AML-193 (cell line): ENCODE measurements at regions not wholly inside any gene's neighbourhood (a gene's known extent, or its start where the extent isn't known, plus 50 kb on each side); places are given as distances from the start of the nearest gene placed in this dataset.

Experiments
- DNase-seq, 2 experiments: peaks; one replicate each; lab custom pipeline; 2025; lab: John Stamatoyannopoulos, UW

DNA sequence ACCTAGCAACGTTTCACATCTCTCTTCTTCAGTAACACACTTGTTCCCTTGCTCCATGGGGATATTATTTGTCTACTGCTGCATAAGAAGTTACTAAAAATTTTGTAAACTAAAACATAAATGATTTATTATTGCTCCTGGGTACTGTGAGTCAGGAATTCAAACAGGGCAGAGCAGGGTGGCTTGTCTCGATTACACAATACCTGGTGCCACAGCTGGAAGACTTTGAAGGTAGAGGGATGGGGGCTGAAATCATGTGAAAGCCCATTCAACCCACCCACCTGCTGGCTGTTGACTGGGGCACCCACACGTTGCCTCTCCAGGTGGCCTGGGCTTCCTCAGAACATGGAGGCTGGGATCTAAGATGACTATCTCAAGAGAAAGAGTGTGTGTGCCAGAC is 213.2 kb downstream of the ESM1 start:
- no peak for DNase-seq

DNA sequence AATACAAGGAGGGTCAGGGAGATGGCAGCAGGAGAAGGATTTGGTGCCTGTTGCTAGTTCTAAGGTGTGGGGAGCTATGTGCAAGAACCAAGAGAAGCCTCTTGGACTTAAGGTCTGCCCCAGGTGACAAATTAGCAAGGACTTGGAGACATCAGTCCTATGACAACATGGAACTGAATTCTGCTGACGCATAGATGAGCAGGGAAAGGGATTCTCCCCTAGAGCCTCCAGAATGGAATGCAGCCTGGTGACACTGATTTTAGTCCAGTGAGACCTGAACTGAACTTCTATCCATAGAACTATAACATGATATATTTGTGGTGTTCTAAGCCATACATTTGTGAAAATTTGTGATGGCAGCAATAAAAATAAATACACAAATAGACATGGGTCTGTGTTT is 215.6 kb downstream of the ESM1 start:
- DNase-seq = no peak

- no peak for DNase-seq
Observed at GRCh38 chr5:54769072-54769471, 216.3 kb downstream of the ESM1 start.

DNA sequence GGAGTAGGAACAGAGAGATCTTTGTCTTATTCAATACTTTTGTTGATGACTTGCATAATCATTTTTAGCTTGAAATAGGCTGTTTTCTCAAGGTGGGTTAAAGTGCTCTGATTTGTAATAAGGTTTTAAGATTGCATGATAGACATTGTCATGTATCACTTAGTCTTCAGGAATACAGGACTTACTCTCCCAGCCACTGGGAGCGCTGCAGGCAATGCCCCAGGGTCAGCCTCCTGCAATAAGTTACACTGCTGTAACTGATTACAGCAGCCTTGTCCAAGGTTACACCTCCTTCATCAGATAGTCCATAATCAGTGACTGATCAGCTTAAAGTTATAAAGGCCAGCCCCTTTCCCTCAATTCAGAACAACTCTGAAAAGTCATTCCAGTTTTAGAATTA is 218.6 kb downstream of the ESM1 start:
- no peak for DNase-seq

DNA sequence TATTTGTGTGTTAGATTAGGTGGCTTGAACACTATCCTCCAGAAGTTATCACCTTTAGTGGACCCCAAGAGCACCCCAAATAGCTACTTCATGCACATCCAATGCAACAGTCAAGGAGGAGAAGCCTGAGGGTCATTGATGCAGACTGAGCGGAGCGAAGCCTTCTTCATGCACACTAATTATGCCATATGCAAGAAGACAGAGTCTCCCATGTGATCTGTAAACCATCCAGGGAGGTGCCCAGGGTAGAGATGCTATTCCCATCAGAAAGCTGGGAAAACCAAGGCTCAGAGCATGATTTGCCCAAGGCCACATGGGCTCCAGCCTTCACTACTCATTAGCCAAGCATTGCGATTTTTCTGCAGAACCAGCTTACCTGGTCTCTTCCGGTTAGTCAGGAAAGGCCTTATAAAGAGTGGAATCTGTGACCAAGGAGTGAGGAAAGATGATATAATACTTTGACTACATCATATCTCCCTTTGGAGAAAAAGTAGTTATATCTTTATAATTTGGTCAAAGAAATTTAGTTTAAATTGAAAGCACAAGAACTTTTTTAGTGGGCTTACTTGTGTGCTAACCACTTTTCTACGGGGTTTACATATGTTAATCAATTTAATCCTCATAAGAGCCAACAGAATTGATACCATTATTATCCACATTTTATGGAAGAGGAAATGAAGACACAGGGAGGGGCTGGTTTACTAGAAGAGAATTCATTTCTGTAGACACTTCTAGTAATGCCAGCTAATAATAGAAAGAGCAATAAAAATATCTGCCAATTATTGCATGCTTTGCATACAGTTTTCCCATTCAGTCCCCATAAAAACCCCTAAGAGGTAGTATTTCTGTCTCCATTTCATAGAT is 220.0 kb downstream of the ESM1 start:
- no peak for DNase-seq

- peak in 1 of 2 experiments; percentile 27 for DNase-seq
Observed at GRCh38 chr5:54764102-54765090, 221.0 kb downstream of the ESM1 start.

DNA sequence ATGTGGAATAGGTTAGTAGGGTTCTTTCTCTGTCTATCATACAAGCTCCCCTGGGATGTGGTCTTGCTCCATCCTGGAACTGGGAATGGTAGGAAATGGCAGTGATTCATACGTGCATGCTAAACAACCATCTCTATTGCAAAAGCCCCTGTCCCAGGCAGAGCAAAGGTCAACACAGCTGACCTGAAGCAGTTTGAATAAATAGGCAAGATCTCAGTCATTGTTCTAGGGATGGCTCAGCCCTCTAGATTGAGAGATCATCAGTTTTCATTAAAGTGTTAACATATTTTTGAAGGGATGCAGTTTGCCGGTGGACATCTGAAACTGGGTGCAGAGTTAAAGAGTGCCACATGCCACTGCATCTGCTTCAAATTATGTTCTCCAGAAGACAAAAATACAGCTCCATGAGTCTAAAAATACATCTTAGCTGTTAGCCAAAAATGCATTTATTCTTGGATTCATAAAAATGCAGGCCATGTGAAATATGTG is 224.1 kb downstream of the ESM1 start:
- no peak for DNase-seq

GRCh38 chr5:54760182-54760935 is 225.0 kb downstream of the ESM1 start:
- no peak for DNase-seq

GRCh38 chr5:54758038-54758437 is 227.4 kb downstream of the ESM1 start:
- no peak for DNase-seq

GRCh38 chr5:54757541-54757940 is 227.9 kb downstream of the ESM1 start:
- no peak for DNase-seq

DNA sequence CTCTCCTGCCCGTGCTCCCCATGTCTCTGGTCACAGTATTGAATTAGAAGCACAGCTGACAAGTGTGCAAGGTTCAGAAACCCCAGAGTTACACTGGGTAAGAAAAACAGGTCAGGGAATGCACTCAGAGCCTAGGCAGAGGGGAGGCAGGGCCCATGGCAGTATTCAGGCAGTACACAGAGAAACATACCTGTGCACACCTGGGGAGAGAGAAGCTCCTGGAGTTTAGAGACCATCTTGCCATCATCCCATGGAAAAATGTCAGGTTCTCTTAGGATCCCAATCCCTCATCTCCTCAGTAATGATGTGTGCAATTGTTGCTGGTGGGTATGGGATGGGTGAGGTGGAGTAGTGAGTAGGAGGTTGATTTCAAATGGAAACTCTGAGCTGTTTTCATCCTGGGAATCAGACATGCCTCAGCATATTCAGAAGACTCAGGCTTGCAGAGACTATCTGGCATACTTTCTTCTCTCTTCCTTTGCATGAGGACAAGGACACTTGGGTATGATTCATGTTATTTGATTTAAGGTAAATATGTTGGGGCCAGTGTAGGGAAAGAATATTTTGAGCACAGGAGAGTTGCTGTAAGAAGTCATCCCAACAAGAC is 228.5 kb downstream of the ESM1 start:
- DNase-seq = no peak

GRCh38 chr5:54756301-54756700 is 229.1 kb downstream of the ESM1 start:
- DNase-seq = no peak

GRCh38 chr5:54754878-54755277 is 230.5 kb downstream of the ESM1 start:
- DNase-seq = no peak

DNA sequence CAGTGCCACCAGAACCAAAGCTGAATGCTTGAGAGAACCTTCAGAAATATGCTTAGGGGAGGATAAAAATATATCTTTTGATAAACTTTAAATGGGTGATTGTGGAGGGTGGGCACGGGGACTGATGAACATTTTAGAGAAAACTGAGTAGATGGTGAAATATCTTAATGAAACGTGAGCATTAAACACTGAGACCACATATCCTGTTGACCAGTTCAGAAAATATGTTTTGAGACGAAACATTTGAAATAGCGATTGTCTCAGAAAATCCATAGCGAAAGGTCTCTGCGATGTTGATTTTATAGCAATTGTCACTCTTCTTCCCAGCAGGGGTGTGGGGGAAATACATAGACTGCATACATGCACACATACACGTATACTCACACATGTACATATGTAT is 231.0 kb downstream of the ESM1 start:
- no peak for DNase-seq

- DNase-seq = no peak
Observed at GRCh38 chr5:54753753-54754152, 231.6 kb downstream of the ESM1 start.

- peak; percentile 47 to 50 for DNase-seq
Observed at GRCh38 chr5:54753034-54753433, 232.4 kb downstream of the ESM1 start.

GRCh38 chr5:54748527-54748926 is 231.0 kb downstream of the SNX18 start:
- no peak for DNase-seq

DNA sequence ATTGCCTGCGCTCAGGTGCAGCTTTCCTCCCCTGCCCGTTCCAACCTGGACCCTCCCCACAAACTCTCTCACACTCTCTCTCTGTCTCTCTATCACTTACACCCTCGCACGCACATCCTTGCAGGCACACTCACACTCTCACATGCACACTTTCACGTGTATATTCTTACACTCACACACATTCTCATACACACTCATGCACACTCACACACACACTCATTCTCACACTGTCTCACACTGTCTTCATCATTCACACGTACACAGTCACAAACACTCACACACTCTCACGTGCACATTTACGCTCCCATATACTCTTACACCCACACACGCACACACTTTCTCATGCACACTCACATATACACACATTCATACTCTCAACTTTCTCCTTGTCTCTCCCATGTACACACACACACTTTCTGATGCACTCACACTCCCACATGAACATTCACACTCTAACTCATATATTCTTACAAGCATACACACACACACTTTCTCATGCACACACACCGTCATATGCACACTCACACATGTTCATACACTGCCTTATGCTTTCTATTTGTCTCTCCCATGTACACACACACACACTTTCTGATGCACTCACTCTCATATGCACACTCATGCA is 229.3 kb downstream of the SNX18 start:
- DNase-seq = no peak

GRCh38 chr5:54746346-54746745 is 228.8 kb downstream of the SNX18 start:
- no peak for DNase-seq

DNA sequence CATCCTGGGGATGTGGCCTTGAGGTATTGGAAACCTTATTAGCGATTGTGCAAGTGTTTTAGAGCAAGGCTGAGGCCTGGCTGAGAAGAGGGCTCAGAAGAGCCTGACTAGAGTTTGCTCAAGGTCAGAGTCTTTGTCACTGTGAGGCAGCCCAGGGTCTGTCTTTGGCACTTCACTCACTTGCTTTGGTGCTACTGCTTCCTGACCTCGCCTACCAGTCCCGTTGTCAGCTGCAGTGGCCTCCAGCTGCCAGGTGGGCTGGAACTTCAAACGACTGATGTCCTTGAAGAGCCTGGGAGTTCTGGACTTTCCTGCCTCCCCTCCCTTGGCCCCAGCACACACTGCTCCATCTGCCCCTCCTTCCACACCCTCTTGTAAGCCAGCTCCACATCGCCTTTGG is 228.0 kb downstream of the SNX18 start:
- DNase-seq = no peak
